B cell (primary cell): ENCODE measurements at regions not wholly inside any gene's neighbourhood (a gene's known extent, or its start where the extent isn't known, plus 50 kb on each side); places are given as distances from the start of the nearest gene placed in this dataset.

Experiments
- CTCF ChIP-seq: fragments of 200-600 bp; IDR thresholded peaks from one replicate; pipeline ENCODE4 v1.8.0; 2022; ENCODE audit warnings: antibody characterized with exemption, mild to moderate bottlenecking
- EZH2 ChIP-seq: IDR thresholded peaks from 2 replicates; pipeline ENCODE4 v1.6.1; 2012; ENCODE audit warnings: borderline replicate concordance, low read depth, mild to moderate bottlenecking, moderate library complexity, low read length; ENCODE audit not compliant: insufficient read depth, poor library complexity, severe bottlenecking

GRCh38 chr2:22126106-22126505 lies 1002.3 kb downstream of the TDRD15 start:
- TF ChIP-seq CTCF (no peak), EZH2 (no peak)
